Loucy (cell line): ENCODE measurements at regions not wholly inside any gene's neighbourhood (a gene's known extent, or its start where the extent isn't known, plus 50 kb on each side); places are given as distances from the start of the nearest gene placed in this dataset.

Experiments
- H2AFZ ChIP-seq: fragments of 200-600 bp; sonication (generic); 2 replicates; pipeline ENCODE4 v1.6.0; 2016; ENCODE audit warnings: antibody characterized with exemption, mild to moderate bottlenecking, low read length, moderate library complexity
- H3F3A ChIP-seq: fragments of 200-600 bp; 2 replicates; pipeline ENCODE4 v1.6.0; 2016; ENCODE audit warnings: antibody characterized with exemption, low read depth, mild to moderate bottlenecking
- H3K27me3 ChIP-seq: fragments of 200-600 bp; sonication (generic); 2 replicates; pipeline ENCODE4 v1.6.1; 2014; ENCODE audit warnings: low read length, mild to moderate bottlenecking; ENCODE audit not compliant: insufficient read depth, poor library complexity, severe bottlenecking
- H3K36me3 ChIP-seq: fragments of 200-600 bp; sonication (generic); 2 replicates; pipeline ENCODE4 v1.6.1; 2016; ENCODE audit warnings: low read length; ENCODE audit not compliant: insufficient read depth
- H3K4me1 ChIP-seq: fragments of 200-600 bp; sonication (generic); 2 replicates; pipeline ENCODE4 v1.5.1; 2014; ENCODE audit warnings: low read length, mild to moderate bottlenecking; ENCODE audit not compliant: insufficient read depth, poor library complexity, severe bottlenecking
- H3K4me2 ChIP-seq: fragments of 200-600 bp; sonication (generic); 2 replicates; pipeline ENCODE4 v1.6.0; 2014; ENCODE audit warnings: antibody characterized with exemption, low read length, low read depth, mild to moderate bottlenecking; ENCODE audit not compliant: poor library complexity, severe bottlenecking
- H3K4me3 ChIP-seq: fragments of 200-600 bp; sonication (generic); 2 replicates; pipeline ENCODE4 v1.5.1; 2014; ENCODE audit warnings: low read length, mild to moderate bottlenecking, mixed read lengths; ENCODE audit not compliant: poor library complexity, severe bottlenecking
- H3K79me2 ChIP-seq: fragments of 200-600 bp; sonication (generic); 2 replicates; pipeline ENCODE4 v1.6.1; 2014; ENCODE audit warnings: low read length; ENCODE audit not compliant: insufficient read depth
- H3K9ac ChIP-seq: fragments of 200-600 bp; sonication (generic); 2 replicates; pipeline ENCODE4 v1.6.0; 2014; ENCODE audit warnings: mild to moderate bottlenecking, low read depth, low read length, moderate library complexity; ENCODE audit not compliant: poor library complexity, severe bottlenecking
- H3K9me2 ChIP-seq: fragments of 200-600 bp; sonication (generic); replicated peaks from 2 replicates; pipeline ENCODE4 v1.6.1; 2016; ENCODE audit warnings: low read depth, low read length, mixed read lengths
- H3K9me3 ChIP-seq: fragments of 200-600 bp; sonication (generic); 2 replicates; pipeline ENCODE4 v1.6.1; 2014; ENCODE audit warnings: mild to moderate bottlenecking, antibody characterized with exemption, low read length, low read depth; ENCODE audit not compliant: insufficient read depth
- H4K20me1 ChIP-seq: fragments of 200-600 bp; sonication (generic); 2 replicates; pipeline ENCODE4 v1.6.0; 2014; ENCODE audit warnings: antibody characterized with exemption, low read length, mild to moderate bottlenecking; ENCODE audit not compliant: insufficient read depth, poor library complexity, severe bottlenecking
- EZH2phosphoT487 ChIP-seq: fragments of 200-600 bp; IDR thresholded peaks from 2 replicates; pipeline ENCODE4 v1.6.1; 2018; ENCODE audit warnings: antibody characterized with exemption, mild to moderate bottlenecking, moderate library complexity, borderline replicate concordance
- TF ChIP-seq, protein P1 (sequence below): fragments of 200-600 bp; sonication (generic); conservative IDR thresholded peaks from 2 replicates; pipeline ENCODE4 v1.5.1; 2014; ENCODE audit warnings: mild to moderate bottlenecking, antibody characterized with exemption, low read length

DNA sequence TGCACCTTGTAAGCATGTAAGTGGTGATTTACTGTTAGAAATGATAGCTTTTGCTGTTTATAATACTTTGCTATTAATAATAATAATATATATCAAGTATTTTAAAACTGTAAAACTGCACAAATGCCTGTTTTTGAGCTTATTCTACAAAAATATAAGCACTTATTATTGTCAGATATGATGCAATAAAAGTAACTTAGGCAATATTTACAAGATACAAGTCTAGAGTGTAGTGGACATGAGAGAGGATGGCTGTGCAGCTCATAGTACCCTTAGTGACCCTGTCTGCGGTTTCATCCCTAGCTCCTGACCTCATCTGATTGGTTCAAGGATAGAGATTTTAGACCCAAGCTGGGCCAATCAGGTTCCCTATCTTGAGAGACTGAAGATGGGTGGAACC lies 178.4 kb downstream of the MTX2 start:
- Histone ChIP-seq H3F3A (no peaks in the 10 kb centered on the region), H3K4me1 (peaks cover 9% of the 10 kb centered on the region), H3K36me3 (no peaks in the 10 kb centered on the region), H3K4me2 (no peak overlapping the region), H3K79me2 (no peaks in the 10 kb centered on the region), H3K9ac (no peak overlapping the region), H2AFZ (no peak overlapping the region), H3K9me2 (no peaks in the 10 kb centered on the region), H3K27me3 (no peaks in the 10 kb centered on the region), H3K4me3 (no peak overlapping the region), H4K20me1 (no peaks in the 10 kb centered on the region), H3K9me3 (no peaks in the 10 kb centered on the region)
- no peak for TF ChIP-seq EZH2phosphoT487
- TF ChIP-seq, protein P1, sequence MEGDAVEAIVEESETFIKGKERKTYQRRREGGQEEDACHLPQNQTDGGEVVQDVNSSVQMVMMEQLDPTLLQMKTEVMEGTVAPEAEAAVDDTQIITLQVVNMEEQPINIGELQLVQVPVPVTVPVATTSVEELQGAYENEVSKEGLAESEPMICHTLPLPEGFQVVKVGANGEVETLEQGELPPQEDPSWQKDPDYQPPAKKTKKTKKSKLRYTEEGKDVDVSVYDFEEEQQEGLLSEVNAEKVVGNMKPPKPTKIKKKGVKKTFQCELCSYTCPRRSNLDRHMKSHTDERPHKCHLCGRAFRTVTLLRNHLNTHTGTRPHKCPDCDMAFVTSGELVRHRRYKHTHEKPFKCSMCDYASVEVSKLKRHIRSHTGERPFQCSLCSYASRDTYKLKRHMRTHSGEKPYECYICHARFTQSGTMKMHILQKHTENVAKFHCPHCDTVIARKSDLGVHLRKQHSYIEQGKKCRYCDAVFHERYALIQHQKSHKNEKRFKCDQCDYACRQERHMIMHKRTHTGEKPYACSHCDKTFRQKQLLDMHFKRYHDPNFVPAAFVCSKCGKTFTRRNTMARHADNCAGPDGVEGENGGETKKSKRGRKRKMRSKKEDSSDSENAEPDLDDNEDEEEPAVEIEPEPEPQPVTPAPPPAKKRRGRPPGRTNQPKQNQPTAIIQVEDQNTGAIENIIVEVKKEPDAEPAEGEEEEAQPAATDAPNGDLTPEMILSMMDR = no peak

DNA sequence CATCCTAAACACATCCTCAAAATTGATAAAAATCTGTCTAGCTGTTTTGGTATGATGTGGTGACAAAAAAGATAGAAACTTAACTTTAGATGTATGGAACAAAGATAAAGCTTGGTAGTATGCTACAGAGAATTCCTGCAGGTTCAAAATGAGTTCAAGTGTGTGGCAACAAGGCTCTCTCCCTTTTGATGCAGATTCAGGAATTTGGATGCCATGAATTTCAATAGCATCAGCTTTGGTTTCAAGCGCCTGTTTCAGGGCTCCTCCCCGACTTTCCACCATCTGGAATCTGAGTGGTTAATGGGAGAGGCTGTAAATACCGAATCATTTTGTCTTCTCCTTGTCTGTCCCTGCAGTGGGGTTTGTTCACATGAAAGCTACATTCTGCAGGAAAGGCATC lies 180.6 kb downstream of the MTX2 start:
- H3K4me2 ChIP-seq = no peak overlapping the region

DNA sequence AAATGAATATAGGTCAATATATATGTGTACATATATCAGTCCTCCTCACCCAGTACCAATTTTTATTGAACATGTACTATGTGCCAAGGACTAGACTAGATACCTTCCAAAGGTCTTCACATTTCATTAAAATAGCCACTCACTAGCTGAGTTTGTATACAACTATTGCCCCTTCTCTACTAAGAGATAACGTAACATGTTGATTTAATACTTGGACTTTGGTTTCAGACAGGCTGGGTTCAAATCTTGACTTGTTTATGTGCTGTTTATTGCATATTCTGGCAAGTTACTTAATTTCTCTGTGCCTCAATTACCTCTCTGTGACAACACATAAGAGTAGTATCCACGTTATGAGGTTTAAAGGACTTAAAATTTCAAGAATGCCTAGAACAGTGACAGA lies 184.5 kb downstream of the MTX2 start:
- Histone ChIP-seq H3K9ac (no peak overlapping the region), H3K36me3 (no peaks in the 10 kb centered on the region), H3K27me3 (no peaks in the 10 kb centered on the region), H3K4me1 (peaks cover 9% of the 10 kb centered on the region), H3K4me3 (no peak overlapping the region), H3F3A (no peaks in the 10 kb centered on the region), H3K9me3 (no peaks in the 10 kb centered on the region), H4K20me1 (no peaks in the 10 kb centered on the region), H3K79me2 (no peaks in the 10 kb centered on the region), H3K9me2 (no peaks in the 10 kb centered on the region), H3K4me2 (no peak overlapping the region), H2AFZ (no peak overlapping the region)
- TF ChIP-seq EZH2phosphoT487 = no peak
- TF ChIP-seq, protein P1 = no peak

More for the DNA sequence above, 180.6 kb downstream of the MTX2 start:
- Histone ChIP-seq H3K27me3 (no peaks in the 10 kb centered on the region), H3K9me3 (no peaks in the 10 kb centered on the region), H2AFZ (0 out of 2 replicates have a peak overlapping the region, but pooled peaks have one; percentile 36), H4K20me1 (no peaks in the 10 kb centered on the region), H3K9ac (no peak overlapping the region), H3K36me3 (no peaks in the 10 kb centered on the region), H3K4me3 (no peak overlapping the region), H3K79me2 (no peaks in the 10 kb centered on the region), H3F3A (no peaks in the 10 kb centered on the region), H3K9me2 (no peaks in the 10 kb centered on the region), H3K4me1 (peaks cover 9% of the 10 kb centered on the region)
- TF ChIP-seq, protein P1 = no peak
- TF ChIP-seq EZH2phosphoT487 = no peak
